Forelimb muscle (tissue), 1 donor: ENCODE measurements at regions not wholly inside any gene's neighbourhood (a gene's known extent, or its start where the extent isn't known, plus 50 kb on each side); places are given as distances from the start of the nearest gene placed in this dataset.

Experiments used
- DNase-seq: peaks from one replicate; pipeline ENCODE4 v3.0.0-alpha.2; 2013; ENCODE audit warnings: low read depth

DNA sequence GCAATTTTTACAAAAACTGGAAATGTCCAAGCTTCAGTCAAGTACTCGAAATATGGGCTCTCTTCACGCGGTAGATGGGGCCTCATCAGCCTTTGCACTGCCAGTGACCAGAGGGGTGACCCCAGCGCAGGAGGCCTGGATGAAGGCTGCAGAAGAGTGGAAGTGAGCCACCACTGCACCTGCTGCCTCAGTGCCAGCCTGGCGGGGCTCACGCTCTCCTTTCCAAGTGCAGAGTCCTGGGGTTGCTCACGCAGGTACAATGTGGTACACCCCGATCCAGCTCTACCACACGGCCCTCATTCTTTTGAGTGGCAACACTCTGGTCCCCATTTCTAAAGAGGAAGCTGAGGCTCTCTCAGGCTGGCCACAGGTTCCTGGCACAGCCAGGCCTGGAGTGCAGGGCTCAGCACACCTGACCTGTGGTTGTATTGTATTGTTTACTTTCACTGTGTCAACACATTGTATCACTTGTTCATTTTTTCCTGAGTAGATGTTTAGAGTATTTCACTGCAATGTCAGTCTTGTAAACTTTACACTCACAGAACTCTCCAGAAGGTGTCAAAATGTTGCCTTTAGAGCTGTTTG lies 97.3 kb upstream of the SOX1 start:
- DNase-seq = no peak

DNA sequence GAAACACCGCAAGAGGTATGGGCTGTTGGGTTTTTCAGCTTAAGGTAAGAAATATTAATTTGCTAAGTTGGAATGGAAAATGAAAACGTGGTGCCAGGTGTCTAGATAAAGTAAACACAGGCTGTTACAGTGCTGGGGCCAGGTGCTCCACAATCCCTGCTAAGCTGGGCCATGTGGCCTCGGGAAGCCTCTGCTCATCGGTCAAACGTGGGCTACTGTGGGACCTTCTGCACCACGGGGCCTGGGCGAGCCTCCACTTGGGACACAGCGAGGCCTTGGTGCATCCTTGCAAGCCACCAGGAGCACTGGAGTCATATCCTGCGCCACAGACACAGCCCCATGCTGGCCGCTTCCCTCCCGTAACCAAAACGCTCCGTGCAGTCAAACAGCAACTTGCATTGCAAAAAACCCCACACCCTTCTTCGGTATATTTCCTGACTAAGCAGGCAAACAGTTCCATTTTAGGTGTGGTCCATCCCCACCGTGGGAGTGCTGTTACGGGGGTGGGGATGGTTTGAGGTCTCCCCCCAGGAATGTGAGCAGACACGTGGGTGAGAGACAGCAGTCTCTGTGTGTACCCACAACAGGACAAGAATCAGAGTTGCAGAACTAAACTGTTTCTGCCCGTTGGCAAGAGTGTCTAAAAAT lies 96.3 kb upstream of the SOX1 start:
- DNase-seq = no peak

DNA sequence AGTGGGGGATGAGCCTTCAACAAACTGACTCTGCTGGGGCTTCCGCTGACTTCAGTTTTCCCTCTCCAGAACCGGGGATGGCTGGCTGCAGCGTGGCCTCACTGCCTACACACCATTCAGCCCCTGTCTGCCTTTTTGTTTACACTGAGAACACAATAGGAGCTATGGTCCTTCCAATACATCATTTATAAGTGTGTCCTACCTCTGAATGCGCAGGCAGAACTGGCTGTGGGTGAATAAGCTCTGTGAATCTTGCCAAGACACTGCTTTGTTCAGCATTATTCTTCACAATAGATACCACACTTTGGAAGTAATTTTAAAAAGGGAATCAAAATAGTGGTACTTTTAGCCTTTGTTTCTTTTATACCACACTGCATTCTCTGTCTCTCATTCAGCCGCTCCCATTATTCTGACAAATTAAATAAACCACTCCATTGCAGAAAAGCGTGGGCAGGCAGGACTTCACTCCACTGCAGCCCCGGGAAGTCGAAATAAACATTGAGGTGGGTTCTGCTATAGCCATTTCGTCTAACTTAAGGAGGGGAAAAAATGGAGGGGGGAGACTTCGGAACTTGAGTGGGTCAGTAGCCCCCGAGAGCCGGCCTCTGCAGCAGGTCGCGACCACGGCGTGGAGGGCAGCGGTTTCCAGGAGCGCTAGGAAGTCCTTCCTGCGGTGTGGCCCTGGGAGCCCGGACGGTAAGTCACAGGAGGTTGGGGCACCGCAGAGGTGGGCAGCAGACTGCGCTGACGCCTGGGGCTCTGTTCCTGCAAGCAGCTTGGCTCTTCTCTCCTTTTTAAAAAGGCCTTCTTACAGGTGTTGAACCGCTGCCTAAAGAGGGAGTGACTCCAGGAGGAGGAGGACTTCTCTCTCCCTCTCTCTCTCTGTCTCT lies 94.8 kb upstream of the SOX1 start:
- DNase-seq = no peak

DNA sequence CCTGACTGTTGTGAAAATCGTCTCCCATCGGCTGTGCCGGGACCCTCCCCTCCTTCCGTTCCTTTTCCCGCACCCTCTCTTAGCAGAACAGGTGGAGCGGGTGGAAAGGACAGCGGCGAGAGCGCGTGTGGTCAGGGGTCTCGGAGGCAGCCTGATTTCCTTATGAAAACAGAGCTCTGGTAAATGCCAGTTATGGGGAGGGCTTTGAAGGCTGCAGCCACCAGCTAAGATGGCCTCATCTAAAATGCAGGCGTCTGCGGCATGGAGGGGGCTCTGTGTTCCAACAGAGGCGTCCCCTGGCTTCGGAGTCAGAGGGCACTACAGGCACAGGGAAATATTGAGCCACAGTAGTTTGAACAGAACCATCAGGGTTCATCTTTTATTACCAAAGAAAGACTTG lies 93.8 kb upstream of the SOX1 start:
- DNase-seq = no peak

DNA sequence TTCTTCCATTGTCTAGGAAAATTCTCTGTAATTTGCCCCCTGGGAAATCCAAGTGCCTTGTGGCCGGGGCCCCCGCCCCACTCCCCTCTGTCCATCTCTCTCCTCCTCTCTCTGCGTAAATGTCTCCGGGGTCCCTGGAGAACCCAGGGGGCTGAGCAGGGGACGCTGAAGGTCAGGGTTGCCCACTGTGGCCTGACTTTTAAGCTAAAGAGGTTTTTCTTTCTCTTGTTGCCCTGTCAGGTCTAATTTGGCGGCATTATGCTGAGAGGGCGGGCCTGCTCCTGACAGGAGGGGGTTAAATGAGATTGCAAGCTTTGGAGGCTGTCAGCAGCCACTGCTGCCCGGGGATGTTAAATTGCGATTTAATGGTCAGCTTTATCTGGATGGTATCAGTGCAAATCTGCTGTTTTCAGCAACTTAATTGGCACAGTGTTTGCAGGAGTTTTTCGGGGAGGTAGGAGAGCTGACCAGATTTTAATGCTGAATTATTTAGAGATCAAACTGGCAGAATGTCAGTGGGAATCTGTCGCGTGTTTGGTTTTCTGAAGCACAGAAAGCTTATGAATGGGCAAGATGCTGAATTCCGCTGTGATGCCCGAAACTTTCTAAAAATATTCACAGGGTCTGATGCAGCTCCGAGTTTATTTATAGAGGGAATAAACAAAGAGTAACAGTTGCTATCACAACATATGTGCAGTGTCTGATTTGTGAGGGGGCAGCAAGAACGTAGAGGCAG lies 93.2 kb upstream of the SOX1 start:
- DNase-seq = no peak

DNA sequence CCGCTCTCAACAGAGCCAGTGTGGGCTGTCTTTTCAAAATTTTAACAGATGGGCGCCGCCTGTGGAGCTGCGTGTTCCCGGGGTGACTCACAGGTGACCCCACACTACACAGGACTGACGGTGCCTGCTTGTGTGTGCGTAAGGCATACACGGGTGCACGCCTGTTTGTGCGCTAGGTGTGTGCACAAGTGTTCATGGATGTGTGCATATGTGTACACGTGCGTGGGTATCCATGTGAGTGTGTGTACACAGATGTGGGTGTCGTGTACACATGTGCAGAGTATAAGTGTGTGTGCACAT lies 92.7 kb upstream of the SOX1 start:
- no peak for DNase-seq

DNA sequence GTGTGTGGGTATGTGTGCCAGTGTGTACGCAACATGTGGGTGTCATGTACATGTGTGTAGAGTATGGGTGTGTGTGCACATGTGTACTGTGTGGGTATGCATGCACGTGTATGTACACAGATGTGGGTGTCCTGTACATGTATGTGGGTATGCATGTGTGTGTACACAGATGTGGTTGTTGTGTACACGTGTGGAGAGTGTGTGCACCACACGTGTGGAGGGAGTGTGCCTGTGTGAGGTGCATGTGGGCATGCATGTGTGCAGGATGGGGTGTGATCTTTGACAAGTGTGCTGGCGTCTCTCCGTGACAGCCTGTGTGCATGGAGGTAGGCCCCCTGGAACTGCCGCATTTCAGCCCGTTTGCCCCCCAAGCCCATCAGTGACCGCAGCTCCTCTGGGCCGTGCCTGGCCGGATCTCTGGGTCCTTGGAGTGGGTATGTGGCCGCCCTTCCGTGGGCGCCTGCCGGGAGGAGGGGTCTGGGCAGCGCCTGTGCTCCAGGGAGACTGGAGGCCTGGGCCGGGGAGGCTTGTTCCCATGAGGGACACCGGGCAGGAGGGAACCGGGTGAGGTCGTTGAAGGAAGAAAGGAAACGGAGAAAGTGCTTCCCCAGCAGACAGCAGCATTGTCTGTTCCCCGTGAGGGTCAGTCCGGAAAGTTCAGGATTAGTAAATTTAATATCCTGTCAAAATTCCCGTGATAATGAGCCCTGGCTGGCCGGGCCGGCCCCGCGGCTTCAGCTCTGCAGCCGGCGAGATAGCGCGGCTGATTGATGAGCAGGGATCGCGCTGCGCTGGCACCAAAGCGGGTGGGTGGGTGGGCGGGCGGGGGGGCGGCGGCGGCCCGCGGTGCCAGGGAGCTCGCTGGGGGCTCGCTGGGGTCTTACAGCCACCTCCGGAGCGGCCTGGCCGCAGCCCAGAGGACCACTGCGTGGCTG lies 91.1 kb upstream of the SOX1 start:
- no peak for DNase-seq

DNA sequence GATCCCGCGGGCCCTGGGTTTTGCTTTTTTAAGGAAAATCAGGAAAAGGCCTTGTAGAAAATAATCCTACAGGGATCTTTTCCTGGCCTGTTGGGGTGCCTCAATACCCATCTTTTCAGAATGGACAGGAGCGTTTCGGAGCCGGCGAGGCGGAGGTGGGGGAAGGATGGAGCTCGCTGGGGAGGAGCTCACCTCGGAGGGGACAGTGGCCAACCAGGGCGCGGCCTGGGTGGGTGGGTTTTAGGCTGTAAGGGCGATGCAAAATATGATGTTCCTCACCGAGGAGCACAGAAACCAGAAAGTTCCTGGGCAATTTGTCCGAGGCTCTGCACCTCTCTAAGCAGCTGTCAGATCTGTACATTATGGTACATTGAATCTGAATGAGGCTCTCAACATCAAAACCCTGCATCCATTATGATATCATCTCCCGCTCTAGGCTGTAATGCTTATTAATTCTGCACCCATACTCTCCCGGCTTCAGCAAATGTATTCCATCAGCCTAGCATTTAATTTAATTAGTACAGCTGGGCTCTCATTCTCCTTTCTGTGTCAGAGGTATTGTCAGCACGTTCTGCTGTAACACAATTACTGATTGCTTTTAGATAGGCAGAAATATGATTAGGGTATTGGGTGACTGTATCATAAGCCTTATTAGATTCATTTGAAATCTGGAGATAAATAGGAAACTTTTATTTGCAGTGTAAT lies 90.3 kb upstream of the SOX1 start:
- DNase-seq = no peak

DNA sequence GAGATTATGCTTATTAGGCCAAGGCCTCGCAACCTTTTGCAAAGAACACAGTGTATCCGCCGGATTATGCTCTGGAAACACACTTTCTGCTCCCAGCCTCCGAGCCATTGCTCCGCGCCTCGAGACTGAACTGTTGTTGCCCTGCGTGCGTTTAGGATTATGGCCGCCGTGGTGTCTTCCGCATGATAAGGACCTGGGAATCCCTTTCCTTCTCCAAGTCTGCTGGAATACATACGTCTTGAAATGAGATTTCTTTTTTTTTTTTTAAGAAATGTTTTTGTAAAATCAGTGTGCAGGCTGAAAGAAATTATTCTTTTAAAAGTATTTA lies 89.8 kb upstream of the SOX1 start:
- DNase-seq = no peak

DNA sequence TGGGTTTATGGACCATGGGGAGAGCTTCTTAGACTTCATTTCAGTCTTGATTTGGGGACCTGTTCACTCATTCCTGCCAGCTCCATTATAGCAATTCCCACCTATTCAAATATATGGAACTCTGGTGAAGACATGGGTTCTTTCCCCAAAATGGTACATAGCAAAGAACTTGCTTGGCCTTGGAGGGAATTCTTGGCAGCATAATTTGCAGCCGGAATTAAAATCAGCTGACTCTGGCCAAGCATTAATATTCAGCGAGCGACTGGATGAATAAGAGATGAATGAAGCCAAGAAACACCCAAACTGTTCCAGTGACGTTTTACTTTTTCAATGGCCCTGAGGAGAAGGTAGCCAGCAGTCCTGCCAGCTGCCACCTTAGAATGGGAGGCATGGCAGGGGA lies 88.4 kb upstream of the SOX1 start:
- DNase-seq = no peak

DNA sequence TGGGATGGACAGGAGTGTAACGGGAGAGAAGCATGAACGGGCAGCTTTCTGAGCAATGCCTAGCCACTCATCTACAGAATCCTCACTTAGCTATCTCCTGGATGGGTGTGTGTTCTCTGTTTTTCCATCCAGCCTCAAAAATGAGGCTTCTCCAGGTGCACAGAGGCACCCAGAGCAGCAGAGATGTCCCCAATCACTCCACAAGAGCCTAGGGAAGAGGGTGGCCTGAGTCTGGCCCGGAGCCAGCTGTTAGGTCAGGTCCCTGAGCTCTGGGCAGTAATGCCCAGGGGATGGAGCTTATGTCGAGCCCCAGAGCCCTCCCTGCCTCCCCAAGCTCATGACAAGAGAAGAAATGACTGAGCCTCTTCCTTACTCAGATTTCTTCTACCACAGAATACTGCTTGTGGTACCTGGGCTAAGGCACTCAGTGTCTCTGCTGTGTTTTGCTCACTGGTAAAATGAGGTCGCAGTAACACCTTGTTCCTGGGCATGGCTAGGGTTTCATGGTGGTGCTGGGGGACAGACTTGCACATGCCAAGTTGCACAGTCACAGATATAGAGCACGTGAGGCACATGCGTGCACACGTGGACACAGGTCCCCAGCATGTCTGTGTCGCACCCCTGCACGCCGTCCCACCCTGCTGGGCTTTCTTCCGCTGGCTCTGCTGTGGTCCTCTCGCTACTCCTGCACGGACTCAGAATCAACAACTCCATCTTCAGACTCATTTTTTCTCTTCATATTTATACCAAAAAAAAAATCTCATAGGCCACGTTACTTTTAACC lies 86.6 kb upstream of the SOX1 start:
- DNase-seq = no peak

DNA sequence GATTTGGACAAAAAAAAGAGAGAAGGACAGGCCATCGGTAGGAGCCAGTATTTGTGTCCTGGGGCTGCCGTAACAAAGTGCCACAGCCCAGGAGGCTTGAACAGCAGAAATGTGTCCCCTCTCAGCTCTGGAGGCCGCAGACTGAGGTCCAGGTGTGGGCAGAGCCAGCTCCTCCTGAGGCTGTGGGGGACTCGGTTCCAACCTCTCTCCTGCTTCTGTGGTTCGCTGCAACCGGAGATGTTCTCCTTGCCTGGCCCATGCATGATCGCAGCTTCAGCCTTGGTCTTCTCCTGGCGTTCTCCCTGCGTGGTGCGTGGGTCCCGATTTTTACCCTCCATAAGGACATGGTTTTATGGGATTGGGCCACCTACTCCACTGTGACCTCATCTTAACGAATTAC lies 85.9 kb upstream of the SOX1 start:
- no peak for DNase-seq

DNA sequence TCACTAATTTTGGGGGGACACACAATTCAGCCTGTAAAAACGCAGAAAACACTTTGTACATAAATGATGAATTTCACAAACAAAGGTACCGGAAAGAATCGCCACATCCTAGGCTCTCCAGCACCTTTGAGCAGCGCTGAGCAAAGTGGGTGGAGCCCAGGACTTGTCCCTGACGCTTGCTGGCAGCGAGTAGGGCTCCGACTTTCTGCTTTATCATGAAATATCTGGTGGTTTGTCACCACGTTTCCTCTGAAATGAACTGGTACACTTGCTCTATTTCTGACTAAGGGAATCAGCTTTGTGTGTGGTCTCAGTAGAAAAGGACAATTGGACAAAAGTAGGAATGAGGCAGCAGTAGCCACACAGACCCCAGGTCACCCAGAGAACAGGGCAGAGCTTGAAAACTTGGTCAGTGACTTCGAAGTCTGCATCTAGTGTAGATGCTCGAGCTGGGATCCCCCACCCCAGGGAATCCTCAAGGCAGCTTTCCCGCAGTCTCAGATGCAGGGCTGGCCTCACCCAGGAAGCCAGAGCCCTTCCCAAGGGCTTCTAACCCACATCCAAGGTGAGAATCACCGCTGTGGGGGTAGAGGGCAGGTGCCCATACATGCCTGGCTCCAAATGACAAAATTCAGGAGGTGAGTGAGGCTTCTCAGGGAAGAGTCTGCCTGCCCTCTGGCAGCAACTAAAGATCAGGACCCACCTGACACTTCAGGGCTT lies 85.3 kb upstream of the SOX1 start:
- DNase-seq = no peak

DNA sequence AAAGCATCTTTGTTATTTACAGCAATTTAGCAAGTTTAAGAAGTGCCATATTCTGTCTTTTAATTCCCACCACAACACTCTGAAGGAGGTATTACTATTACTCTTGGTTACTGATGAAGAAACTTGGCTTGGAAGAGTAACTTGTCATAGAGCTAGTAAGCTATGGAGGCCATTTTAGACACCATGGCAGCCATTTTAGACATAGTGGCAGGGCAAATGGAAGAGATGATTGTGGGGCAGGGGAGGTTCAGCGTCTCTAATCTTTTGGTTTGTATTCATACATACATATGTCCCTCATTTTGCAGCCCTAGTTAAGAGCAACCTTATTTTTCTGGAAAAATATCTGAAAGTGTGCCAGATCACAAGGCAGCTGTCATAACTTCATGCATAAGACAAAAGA lies 82.6 kb upstream of the SOX1 start:
- DNase-seq = no peak

DNA sequence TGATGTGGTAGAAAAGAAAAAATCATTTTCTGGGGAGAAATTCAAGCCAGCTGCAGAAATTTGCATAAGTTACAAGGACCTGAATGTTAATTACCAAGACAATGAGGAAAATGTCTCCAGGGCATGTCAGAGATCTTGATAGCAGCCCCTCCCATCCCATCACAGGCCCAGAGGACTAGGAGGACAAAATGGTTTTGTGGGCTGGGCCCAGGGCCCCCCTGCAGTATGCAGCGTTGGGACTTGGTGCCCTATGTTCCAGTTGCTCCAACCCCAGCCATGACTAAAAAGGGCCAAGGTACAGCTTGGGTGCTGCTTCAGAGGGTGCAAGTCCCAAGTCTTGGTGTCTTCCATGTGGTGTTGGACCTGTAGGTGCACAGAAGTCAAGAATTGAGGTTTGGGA lies 76.6 kb upstream of the SOX1 start:
- no peak for DNase-seq

DNA sequence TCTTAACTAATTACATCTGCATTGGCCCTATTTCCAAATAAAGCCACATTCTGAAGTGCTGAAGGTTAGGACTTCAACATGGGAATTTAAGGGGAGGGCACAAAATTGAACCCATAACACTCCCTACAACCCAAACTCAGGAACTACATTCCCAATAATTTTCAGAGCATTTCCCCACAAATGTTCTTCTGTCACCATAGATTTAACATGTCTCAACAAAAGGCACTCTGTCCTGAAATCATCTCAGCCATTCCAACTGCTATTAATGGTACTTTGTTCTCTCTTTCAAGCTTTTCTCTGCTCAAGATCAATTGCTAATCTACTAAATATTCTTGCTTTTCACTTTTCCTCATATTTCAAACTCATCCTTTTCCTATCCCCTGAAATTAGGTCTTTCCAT lies 74.0 kb upstream of the SOX1 start:
- no peak for DNase-seq

DNA sequence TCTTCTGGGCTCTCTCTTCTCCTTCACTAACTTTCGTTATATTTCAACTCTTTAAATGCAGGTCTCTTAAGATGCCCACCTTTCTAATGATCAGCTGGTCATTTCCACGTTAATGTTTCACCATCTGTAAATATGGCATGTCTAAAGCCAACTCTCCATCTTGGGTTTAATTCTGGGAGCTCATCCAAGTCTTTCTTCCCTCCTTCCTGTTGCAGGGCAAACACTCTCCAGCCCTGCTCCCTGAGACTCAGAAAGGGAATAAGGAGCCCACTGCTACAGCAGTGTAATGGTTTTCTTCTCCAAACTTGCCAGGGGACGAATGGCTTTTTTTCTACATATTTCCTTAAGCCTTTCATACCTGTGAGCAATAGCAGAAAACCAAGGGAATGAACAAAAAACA lies 73.3 kb upstream of the SOX1 start:
- DNase-seq = no peak

DNA sequence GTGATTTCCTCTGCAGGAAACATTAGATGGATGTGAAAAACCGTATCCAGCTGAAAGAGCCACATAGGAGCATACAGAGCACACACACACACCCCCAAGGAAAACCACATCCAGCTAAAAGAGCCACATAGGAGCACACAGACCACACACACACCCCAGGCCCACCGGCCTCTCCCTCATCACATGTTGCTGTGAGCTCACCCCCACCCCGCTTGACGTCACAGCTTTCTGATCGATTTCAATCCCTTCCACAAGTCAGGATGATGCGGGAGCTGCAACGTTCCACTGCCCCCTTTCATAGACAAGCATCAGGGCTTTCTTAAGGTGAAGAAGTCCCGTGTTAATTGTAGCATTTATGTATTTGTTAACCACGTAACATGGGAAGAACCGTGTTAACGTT lies 72.4 kb upstream of the SOX1 start:
- DNase-seq = no peak

DNA sequence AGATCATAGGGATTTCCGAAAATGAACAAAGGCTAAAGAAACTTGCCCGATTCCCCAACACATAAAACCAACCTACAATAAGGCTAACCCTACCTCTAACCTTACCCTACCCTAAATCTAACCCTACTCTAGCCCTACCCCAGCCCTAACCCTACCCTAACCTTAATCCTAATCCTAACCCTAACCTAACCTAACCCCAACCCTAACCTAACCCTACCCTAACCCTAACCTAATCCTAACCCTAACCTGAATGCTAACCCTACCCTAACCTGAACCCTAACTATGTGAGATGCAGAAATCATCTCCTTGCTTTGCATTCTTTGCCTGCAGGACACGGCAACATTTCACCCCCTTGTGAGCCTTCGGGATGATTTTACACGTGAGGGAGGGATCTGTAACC lies 67.6 kb upstream of the SOX1 start:
- DNase-seq = no peak

DNA sequence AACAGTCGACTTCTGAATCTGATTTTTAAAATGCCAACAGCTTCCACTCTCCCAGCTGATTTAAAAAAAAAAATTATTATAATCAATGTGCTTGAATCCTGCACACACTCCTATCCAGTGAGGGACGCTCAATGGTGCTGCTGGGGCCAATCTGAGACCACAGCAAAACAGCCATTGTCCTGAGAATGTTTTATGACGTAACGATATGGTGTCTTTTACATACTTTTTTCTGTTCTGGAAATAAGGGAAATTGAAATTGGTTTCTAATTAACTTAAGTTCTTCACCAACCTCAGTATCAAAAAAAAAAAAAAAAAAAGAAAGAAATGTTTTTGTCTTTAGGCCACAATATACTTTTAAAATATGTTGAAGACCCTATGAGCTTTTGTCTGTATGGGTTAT lies 66.1 kb upstream of the SOX1 start:
- DNase-seq = no peak
